ENCODE measurements at regions not wholly inside any gene's neighbourhood (a gene's known extent, or its start where the extent isn't known, plus 50 kb on each side); places are given as distances from the start of the nearest gene placed in this dataset.

GRCh38 chr4:155616117-155616516 is 50.5 kb upstream of the GUCY1A1 start:
- no peak for DNase-seq

GRCh38 chr4:155615081-155615887 is 51.4 kb upstream of the GUCY1A1 start:
- DNase-seq = no peak

GRCh38 chr4:155614111-155614762 is 52.4 kb upstream of the GUCY1A1 start:
- DNase-seq = no peak

GRCh38 chr4:155612074-155612473 is 54.6 kb upstream of the GUCY1A1 start:
- DNase-seq = no peak

GRCh38 chr4:155611501-155611900 is 55.1 kb upstream of the GUCY1A1 start:
- DNase-seq = no peak

GRCh38 chr4:155610143-155610542 is 56.5 kb upstream of the GUCY1A1 start:
- DNase-seq = no peak

- DNase-seq = no peak
These were observed 57.1 kb upstream of the GUCY1A1 start for GRCh38 chr4:155609455-155610059.

GRCh38 chr4:155608225-155608885 is 58.3 kb upstream of the GUCY1A1 start:
- no peak for DNase-seq

GRCh38 chr4:155607481-155607880 is 59.2 kb upstream of the GUCY1A1 start:
- no peak for DNase-seq

- no peak for DNase-seq
These were observed 61.7 kb upstream of the GUCY1A1 start for GRCh38 chr4:155604718-155605626.

GRCh38 chr4:155603360-155603891 is 63.2 kb upstream of the GUCY1A1 start:
- DNase-seq = no peak

- no peak for DNase-seq
These were observed 64.1 kb upstream of the GUCY1A1 start for GRCh38 chr4:155602351-155603140.

GRCh38 chr4:155600244-155600643 is 66.4 kb upstream of the GUCY1A1 start:
- DNase-seq = no peak

GRCh38 chr4:155599596-155599995 is 67.1 kb upstream of the GUCY1A1 start:
- DNase-seq = no peak

- DNase-seq = no peak
These were observed 67.6 kb upstream of the GUCY1A1 start for GRCh38 chr4:155599085-155599484.

GRCh38 chr4:155597933-155598451 is 68.7 kb upstream of the GUCY1A1 start:
- no peak for DNase-seq

- DNase-seq = no peak
These were observed 69.4 kb upstream of the GUCY1A1 start for GRCh38 chr4:155597281-155597680.

- DNase-seq = no peak
These were observed 72.9 kb upstream of the GUCY1A1 start for GRCh38 chr4:155593793-155594192.

GRCh38 chr4:155592938-155593297 is 73.7 kb upstream of the GUCY1A1 start:
- DNase-seq = no peak

GRCh38 chr4:155592179-155592937 is 74.3 kb upstream of the GUCY1A1 start:
- DNase-seq = no peak

All from NCI-H187 (cell line).